Tibial artery (tissue), 4 donors: ENCODE measurements at regions not wholly inside any gene's neighbourhood (a gene's known extent, or its start where the extent isn't known, plus 50 kb on each side); places are given as distances from the start of the nearest gene placed in this dataset.

Experiments used
- DNase-seq, 2 donors: peaks; one replicate each; pipeline ENCODE4 v3.0.0-alpha.2; 2019
- H3K27ac ChIP-seq, 2 donors: fragments of 200-600 bp; sonication (generic) in 1 of 2; 1 replicate in 1 of 2; 2 replicates in 1 of 2; pipeline ENCODE4 v1.5.1; 2018 to 2019; ENCODE audit warnings: mild to moderate bottlenecking in 1 of 2
- H3K27me3 ChIP-seq, 2 donors: fragments of 200-600 bp; sonication (generic) in 1 of 2; one replicate each; pipeline versions ENCODE4 v1.5.1 to v1.6.0; 2016 to 2019
- H3K36me3 ChIP-seq, 3 donors: fragments of 200-600 bp; sonication (generic) in 2 of 3; one replicate each; pipeline ENCODE4 v1.5.1; 2016 to 2019; ENCODE audit warnings: mild to moderate bottlenecking in 2 of 3
- H3K4me1 ChIP-seq, 4 donors: fragments of 200-600 bp; sonication (generic) in 2 of 4; 1 replicate in 3 of 4; 2 replicates in 1 of 4; pipeline ENCODE4 v1.5.1; 2016 to 2019
- H3K4me3 ChIP-seq, 2 donors: fragments of 200-600 bp; sonication (generic) in 1 of 2; 1 replicate in 1 of 2; 2 replicates in 1 of 2; pipeline ENCODE4 v1.5.1; 2018 to 2019; ENCODE audit warnings: mild to moderate bottlenecking in 2 of 2
- H3K9me3 ChIP-seq, 3 donors: fragments of 200-600 bp; sonication (generic) in 1 of 3; one replicate each; pipeline ENCODE4 v1.5.1; 2016 to 2019
- intact Hi-C: fragments of 100-400 bp; cut with DNase I; formaldehyde crosslinking; loops from one replicate; pipeline ENCODE4 v1.15.0; 2023; ENCODE audit warnings: low total_unique reads
- TF ChIP-seq, protein P1 (sequence below), 2 experiments: fragments of 200-600 bp in 1 of 2; fragments of 450-650 bp in 1 of 2; IDR thresholded peaks; one replicate each; pipeline ENCODE4 v1.5.1; 2017 to 2019; ENCODE audit warnings: antibody characterized with exemption in 2 of 2, mild to moderate bottlenecking in 1 of 2, moderate library complexity in 1 of 2

- Histone ChIP-seq H3K36me3 (no peaks in the 10 kb centered on the region), H3K4me3 (no peak overlapping the region), H3K27ac (no peak overlapping the region), H3K4me1 (peaks cover 0 to 30% (median 18%) of the 10 kb centered on the region in 4 donors), H3K27me3 (no peaks in the 10 kb centered on the region), H3K9me3 (no peaks in the 10 kb centered on the region)
- TF ChIP-seq, protein P1, sequence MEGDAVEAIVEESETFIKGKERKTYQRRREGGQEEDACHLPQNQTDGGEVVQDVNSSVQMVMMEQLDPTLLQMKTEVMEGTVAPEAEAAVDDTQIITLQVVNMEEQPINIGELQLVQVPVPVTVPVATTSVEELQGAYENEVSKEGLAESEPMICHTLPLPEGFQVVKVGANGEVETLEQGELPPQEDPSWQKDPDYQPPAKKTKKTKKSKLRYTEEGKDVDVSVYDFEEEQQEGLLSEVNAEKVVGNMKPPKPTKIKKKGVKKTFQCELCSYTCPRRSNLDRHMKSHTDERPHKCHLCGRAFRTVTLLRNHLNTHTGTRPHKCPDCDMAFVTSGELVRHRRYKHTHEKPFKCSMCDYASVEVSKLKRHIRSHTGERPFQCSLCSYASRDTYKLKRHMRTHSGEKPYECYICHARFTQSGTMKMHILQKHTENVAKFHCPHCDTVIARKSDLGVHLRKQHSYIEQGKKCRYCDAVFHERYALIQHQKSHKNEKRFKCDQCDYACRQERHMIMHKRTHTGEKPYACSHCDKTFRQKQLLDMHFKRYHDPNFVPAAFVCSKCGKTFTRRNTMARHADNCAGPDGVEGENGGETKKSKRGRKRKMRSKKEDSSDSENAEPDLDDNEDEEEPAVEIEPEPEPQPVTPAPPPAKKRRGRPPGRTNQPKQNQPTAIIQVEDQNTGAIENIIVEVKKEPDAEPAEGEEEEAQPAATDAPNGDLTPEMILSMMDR (IDR thresholded peaks at IDR 0.05) = no peak
- DNase-seq = no peak
- intact Hi-C loops = no loop called here
Observed at GRCh38 chr20:19022118-19022575, 190.3 kb upstream of the SLC24A3 start.

- DNase-seq = no peak
- Histone ChIP-seq H3K9me3 (no peaks in the 10 kb centered on the region), H3K4me3 (no peak overlapping the region), H3K27me3 (no peaks in the 10 kb centered on the region), H3K4me1 (peaks cover 0 to 34% (median 18%) of the 10 kb centered on the region in 4 donors), H3K27ac (no peak overlapping the region), H3K36me3 (no peaks in the 10 kb centered on the region)
- intact Hi-C loops = no loop called here
- TF ChIP-seq, protein P1 (IDR thresholded peaks at IDR 0.05) = no peak
Observed at GRCh38 chr20:19022791-19023448, 189.5 kb upstream of the SLC24A3 start.

GRCh38 chr20:19024296-19025035, 188.0 kb upstream of the SLC24A3 start:
- TF ChIP-seq, protein P1 (IDR thresholded peaks at IDR 0.05) = no peak
- intact Hi-C loops = no loop called here
- no peak overlapping the region for H3K4me3 ChIP-seq

GRCh38 chr20:19025430-19026120, 186.9 kb upstream of the SLC24A3 start:
- H3K4me1 ChIP-seq = peaks cover 0 to 34% (median 18%) of the 10 kb centered on the region in 4 donors
- H3K27ac ChIP-seq = peak overlapping the region; percentile 40 to 61
- DNase-seq = no peak
- no peak overlapping the region for H3K4me3 ChIP-seq
- TF ChIP-seq, protein P1 (IDR thresholded peaks at IDR 0.05) = no peak
- H3K27me3 ChIP-seq = no peaks in the 10 kb centered on the region
- intact Hi-C loops = no loop called here
- no peaks in the 10 kb centered on the region for H3K36me3 ChIP-seq
- H3K9me3 ChIP-seq = no peaks in the 10 kb centered on the region

More at GRCh38 chr20:19024296-19025035, 188.0 kb upstream of the SLC24A3 start:
- no peak for DNase-seq
- peaks cover 0 to 34% (median 18%) of the 10 kb centered on the region in 4 donors for H3K4me1 ChIP-seq
- H3K9me3 ChIP-seq = no peaks in the 10 kb centered on the region
- no peaks in the 10 kb centered on the region for H3K27me3 ChIP-seq
- H3K36me3 ChIP-seq = no peaks in the 10 kb centered on the region
- no peak overlapping the region for H3K27ac ChIP-seq

GRCh38 chr20:19026121-19026878, 186.1 kb upstream of the SLC24A3 start:
- peak overlapping the region; percentile 40 to 61 for H3K27ac ChIP-seq
- H3K4me1 ChIP-seq = peaks cover 0 to 34% (median 18%) of the 10 kb centered on the region in 4 donors
- H3K36me3 ChIP-seq = no peaks in the 10 kb centered on the region
- H3K27me3 ChIP-seq = no peaks in the 10 kb centered on the region
- H3K9me3 ChIP-seq = no peaks in the 10 kb centered on the region
- TF ChIP-seq, protein P1 (IDR thresholded peaks at IDR 0.05) = no peak
- DNase-seq = no peak
- intact Hi-C loops = no loop called here
- no peak overlapping the region for H3K4me3 ChIP-seq
